ENCODE measurements at regions not wholly inside any gene's neighbourhood (a gene's known extent, or its start where the extent isn't known, plus 50 kb on each side); places are given as distances from the start of the nearest gene placed in this dataset.

DNA sequence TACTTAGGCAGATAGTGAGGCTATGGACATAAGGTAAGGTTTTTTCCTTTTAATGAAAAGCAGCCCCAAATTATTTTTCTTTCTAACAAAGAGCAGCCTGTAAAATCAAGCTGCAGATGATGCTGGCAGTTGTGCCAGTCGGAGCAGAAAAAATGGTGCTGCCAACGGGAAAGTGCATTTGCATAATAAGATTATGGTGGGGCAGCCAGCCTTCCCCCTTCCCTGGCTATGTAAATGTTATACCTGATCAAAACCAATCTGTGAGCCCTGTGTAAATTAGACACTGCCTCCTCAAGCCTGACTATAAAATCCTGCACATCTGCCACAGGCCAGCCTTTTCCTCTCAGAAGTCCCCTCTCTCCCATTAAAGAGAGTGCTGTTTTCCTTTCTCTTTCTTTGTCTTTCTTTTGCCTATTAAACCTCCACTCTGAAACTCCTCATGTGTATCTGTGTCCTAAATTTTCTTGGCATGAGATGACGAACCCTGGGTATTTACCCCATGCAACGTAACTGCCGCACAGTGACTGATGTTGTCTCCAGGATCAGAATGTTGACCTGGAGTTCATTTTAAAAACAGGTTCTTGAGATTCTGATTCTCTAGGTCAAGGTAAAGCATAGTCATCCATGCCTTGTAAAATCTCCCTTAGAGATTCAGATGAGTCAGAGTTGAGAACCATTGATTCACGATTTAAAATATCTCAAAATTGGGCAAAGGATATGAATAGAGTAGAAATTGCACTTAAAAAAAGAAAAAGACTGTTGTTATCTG is 167.3 kb upstream of the C1GALT1 start:
- Histone ChIP-seq H3K9ac (ENCODE audit: low read length) (no peak overlapping the region), H3K79me2 (ENCODE audit: insufficient read depth, low read length) (no peaks in the 10 kb centered on the region), H3K36me3 (ENCODE audit: insufficient read depth, low read length) (no peaks in the 10 kb centered on the region), H3K4me1 (ENCODE audit: insufficient read depth, low read length) (no peaks in the 10 kb centered on the region), H3K4me2 (ENCODE audit: low read length) (no peak overlapping the region), H4K20me1 (ENCODE audit: insufficient read depth, low read length) (no peaks in the 10 kb centered on the region), H2AFZ (ENCODE audit: low read depth, low read length) (no peak overlapping the region), H3K9me3 (ENCODE audit: insufficient read depth, low read depth, low read length) (no peaks in the 10 kb centered on the region), H3K27me3 (ENCODE audit: insufficient read depth, low read length) (no peaks in the 10 kb centered on the region), H3K27ac (ENCODE audit: low read depth, low read length) (no peak overlapping the region), H3K4me3 (ENCODE audit: insufficient read depth, low read depth, low read length) (no peak overlapping the region)
- TF ChIP-seq EZH2 (IDR thresholded peaks at IDR 0.05; ENCODE audit: insufficient read depth, low read length), result no peak
- TF ChIP-seq CTCF (IDR thresholded peaks at IDR 0.05; ENCODE audit: insufficient read depth, low read depth, low read length), result no peak
- Mint-ChIP-seq H3K9me3 (ENCODE audit: unreplicated experiment) (peaks cover 3% of the 10 kb centered on the region), H3K4me1 (ENCODE audit: low read depth, unreplicated experiment) (no peaks in the 10 kb centered on the region), H3K36me3 (ENCODE audit: low read depth, unreplicated experiment) (no peaks in the 10 kb centered on the region), H3K4me3 (ENCODE audit: unreplicated experiment) (no peak overlapping the region), H3K27me3 (ENCODE audit: low read depth, unreplicated experiment) (no peaks in the 10 kb centered on the region), H3K27ac (ENCODE audit: unreplicated experiment) (no peak overlapping the region)
- DNase-seq (ENCODE audit: low read depth), result no peak
- FAIRE-seq, result no peak

- TF ChIP-seq EZH2 (IDR thresholded peaks at IDR 0.05; ENCODE audit: insufficient read depth, low read length) (no peak), CTCF (IDR thresholded peaks at IDR 0.05; ENCODE audit: insufficient read depth, low read depth, low read length) (no peak)
- Histone ChIP-seq H3K27ac (ENCODE audit: low read depth, low read length) (no peak overlapping the region), H3K36me3 (ENCODE audit: insufficient read depth, low read length) (no peaks in the 10 kb centered on the region), H4K20me1 (ENCODE audit: insufficient read depth, low read length) (no peaks in the 10 kb centered on the region), H3K9me3 (ENCODE audit: insufficient read depth, low read depth, low read length) (no peaks in the 10 kb centered on the region), H3K9ac (ENCODE audit: low read length) (no peak overlapping the region), H3K4me2 (ENCODE audit: low read length) (no peak overlapping the region), H3K79me2 (ENCODE audit: insufficient read depth, low read length) (no peaks in the 10 kb centered on the region), H3K4me1 (ENCODE audit: insufficient read depth, low read length) (no peaks in the 10 kb centered on the region), H2AFZ (ENCODE audit: low read depth, low read length) (no peak overlapping the region), H3K27me3 (ENCODE audit: insufficient read depth, low read length) (no peaks in the 10 kb centered on the region), H3K4me3 (ENCODE audit: insufficient read depth, low read depth, low read length) (no peak overlapping the region)
- FAIRE-seq (no peak), DNase-seq (ENCODE audit: low read depth) (no peak)
- Mint-ChIP-seq H3K9me3 (ENCODE audit: unreplicated experiment) (no peaks in the 10 kb centered on the region), H3K36me3 (ENCODE audit: low read depth, unreplicated experiment) (no peaks in the 10 kb centered on the region), H3K4me1 (ENCODE audit: low read depth, unreplicated experiment) (no peaks in the 10 kb centered on the region), H3K27me3 (ENCODE audit: low read depth, unreplicated experiment) (no peaks in the 10 kb centered on the region), H3K27ac (ENCODE audit: unreplicated experiment) (no peak overlapping the region), H3K4me3 (ENCODE audit: unreplicated experiment) (no peak overlapping the region)
These were observed 164.6 kb upstream of the C1GALT1 start for GRCh38 chr7:7017707-7018280.

GRCh38 chr7:7018290-7018689 is 164.1 kb upstream of the C1GALT1 start:
- Histone ChIP-seq H3K4me1 (ENCODE audit: insufficient read depth, low read length) (no peaks in the 10 kb centered on the region), H3K79me2 (ENCODE audit: insufficient read depth, low read length) (no peaks in the 10 kb centered on the region), H4K20me1 (ENCODE audit: insufficient read depth, low read length) (no peaks in the 10 kb centered on the region), H3K36me3 (ENCODE audit: insufficient read depth, low read length) (no peaks in the 10 kb centered on the region), H3K4me3 (ENCODE audit: insufficient read depth, low read depth, low read length) (no peak overlapping the region), H2AFZ (ENCODE audit: low read depth, low read length) (no peak overlapping the region), H3K9ac (ENCODE audit: low read length) (no peak overlapping the region), H3K27me3 (ENCODE audit: insufficient read depth, low read length) (no peaks in the 10 kb centered on the region), H3K9me3 (ENCODE audit: insufficient read depth, low read depth, low read length) (no peaks in the 10 kb centered on the region), H3K4me2 (ENCODE audit: low read length) (no peak overlapping the region), H3K27ac (ENCODE audit: low read depth, low read length) (no peak overlapping the region)
- Mint-ChIP-seq H3K4me1 (ENCODE audit: low read depth, unreplicated experiment) (no peaks in the 10 kb centered on the region), H3K27ac (ENCODE audit: unreplicated experiment) (no peak overlapping the region), H3K27me3 (ENCODE audit: low read depth, unreplicated experiment) (no peaks in the 10 kb centered on the region), H3K4me3 (ENCODE audit: unreplicated experiment) (no peak overlapping the region), H3K9me3 (ENCODE audit: unreplicated experiment) (no peaks in the 10 kb centered on the region), H3K36me3 (ENCODE audit: low read depth, unreplicated experiment) (no peaks in the 10 kb centered on the region)
- peak; percentile 2 for DNase-seq (ENCODE audit: low read depth)
- FAIRE-seq, result no peak
- TF ChIP-seq EZH2 (IDR thresholded peaks at IDR 0.05; ENCODE audit: insufficient read depth, low read length) (no peak), CTCF (IDR thresholded peaks at IDR 0.05; ENCODE audit: insufficient read depth, low read depth, low read length) (no peak)

Data from astrocyte (in vitro differentiated cells and primary cell).